ENCODE measurements at regions not wholly inside any gene's neighbourhood (a gene's known extent, or its start where the extent isn't known, plus 50 kb on each side); places are given as distances from the start of the nearest gene placed in this dataset.
"Not testable (repeated sequence)": the region's sequence is repeated elsewhere in the genome, so short reads cannot be mapped to it uniquely, and the experiment has no call there.

DNA sequence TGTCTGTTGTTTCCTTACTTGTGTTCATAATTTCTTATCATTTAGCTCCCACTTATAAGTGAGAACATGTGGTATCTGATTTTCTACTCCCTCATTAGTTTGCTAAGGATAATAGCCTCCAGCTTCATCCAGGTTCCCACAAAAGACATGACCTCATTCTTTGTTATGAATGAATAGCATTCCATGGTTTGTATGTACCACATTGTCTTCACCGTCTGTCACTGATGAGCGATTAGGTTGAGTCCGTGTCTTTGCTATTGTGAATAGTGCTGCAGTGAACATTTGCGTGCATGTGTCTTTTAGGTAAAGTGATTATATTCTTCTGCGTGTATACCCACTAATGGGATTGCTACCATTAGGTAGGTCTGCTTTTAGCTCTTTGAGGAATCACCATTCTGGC, 624.3 kb upstream of the EPHA5 start:
- DNase-seq (ENCODE audit: low read depth in 2 of 2), result no peak

- no peak for DNase-seq (ENCODE audit: low read depth in 2 of 2)
Measured at GRCh38 chr4:66284991-66285451, 614.7 kb upstream of the EPHA5 start.

DNA sequence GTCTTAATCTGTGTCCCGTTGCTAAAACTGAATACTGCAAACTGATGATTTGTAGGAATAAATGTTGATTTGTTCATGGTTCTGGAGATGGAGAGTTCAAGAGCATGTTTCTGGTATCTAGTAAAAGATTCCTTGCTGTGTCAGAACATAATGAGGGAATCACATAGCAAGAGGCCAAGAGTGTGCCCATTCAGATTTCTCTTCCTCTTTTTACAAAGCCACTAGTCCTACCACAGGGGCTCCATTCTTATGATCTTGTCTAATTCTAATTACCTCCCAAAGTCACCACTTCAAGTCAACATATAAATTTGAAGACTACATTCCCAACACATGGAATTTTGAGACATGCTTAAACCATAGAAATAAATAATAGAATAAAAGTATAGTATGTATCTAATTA, 608.8 kb upstream of the EPHA5 start:
- no peak for DNase-seq (ENCODE audit: low read depth in 2 of 2)

DNA sequence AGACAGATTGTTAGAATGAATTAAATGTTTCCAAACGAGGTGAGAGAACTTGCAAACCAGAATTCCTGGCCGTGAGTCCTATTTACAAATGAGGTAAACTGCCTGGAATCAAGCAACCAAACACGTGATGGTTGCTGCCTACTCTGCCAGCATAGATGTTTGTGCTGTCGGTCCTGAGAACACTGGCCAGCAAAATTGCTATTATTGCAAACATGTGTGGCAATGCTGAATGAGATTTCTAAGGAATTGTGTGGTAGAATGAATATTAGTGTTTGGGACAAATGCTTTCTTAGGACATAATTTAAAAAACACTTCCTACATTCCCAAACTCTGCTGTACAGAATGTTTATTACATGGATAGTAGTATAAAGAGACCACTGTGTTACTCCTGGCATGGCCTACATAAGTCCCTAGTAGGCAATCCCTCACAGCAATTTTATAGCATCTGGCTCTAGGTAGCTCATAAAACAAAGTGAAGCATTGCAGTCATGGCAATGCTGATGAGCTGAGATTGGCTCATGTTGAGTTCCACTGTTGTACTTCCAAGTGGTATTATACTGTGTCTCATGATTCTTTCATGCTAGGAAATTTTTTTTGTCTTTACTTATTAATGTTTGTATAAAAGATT, 605.2 kb upstream of the EPHA5 start:
- no peak for DNase-seq (ENCODE audit: low read depth in 2 of 2)

GRCh38 chr4:66273110-66273509, 602.8 kb upstream of the EPHA5 start:
- no peak for DNase-seq (ENCODE audit: low read depth in 2 of 2)

DNA sequence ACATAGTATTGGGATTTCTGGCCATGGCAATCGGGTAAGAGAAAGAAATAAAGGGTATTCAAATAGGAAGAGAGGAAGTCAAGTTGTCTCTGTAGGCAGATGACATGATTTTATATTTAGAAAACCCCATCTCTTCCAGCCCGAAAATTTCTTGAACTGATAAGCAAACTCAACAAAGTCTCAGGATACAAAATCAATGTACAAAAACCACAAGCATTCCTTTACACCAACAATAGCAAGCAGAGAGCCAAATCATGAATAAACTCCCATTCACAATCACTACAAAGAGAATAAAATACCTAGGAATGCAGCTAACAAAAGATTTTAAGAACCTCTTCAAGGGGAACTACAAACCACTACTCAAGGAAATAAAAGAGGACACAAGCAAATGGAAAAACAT, 600.1 kb upstream of the EPHA5 start:
- DNase-seq (ENCODE audit: low read depth in 2 of 2), result not testable (repeated sequence)

DNA sequence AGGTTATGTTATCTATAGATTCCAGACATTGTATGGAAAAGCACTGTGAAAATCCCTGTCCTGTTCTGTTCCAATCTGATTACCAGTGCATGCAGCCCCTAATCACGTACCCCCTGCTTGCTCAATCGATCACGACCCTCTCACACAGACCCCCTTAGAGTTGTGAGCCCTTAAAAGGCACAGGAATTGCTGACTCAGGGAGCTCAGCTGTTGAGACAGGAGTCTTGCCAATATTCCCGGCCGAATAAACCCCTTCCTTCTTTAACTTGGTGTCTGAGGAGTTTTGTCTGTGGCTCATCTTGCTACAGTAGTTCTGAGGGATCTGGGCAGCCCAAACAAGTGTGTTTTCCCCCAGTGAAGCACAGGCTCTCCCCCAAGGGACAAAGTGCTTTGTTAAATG, 596.3 kb upstream of the EPHA5 start:
- DNase-seq (ENCODE audit: low read depth in 2 of 2), result not testable (repeated sequence)

DNA sequence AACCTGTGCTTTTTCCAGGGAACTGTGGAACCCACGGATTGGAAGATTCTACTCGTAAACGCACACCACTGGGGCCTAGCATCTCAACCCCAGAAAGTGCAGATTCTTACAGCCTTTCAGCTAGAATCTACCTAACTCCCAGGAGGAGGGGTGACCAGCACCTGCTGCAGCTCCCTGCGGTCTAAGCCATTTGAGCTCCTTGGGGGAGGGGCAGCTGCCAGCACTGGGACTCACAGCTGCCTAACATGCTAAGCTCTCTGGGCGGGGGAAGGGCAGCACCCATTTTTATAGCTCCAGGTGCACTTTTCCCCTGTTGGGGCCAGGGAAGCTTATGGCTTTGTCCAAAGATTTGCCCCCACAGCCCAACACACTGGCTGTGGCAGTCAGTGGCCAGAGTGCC, 595.7 kb upstream of the EPHA5 start:
- no peak for DNase-seq (ENCODE audit: low read depth in 2 of 2)

GRCh38 chr4:66252291-66252690, 582.0 kb upstream of the EPHA5 start:
- no peak for DNase-seq (ENCODE audit: low read depth in 2 of 2)

- DNase-seq (ENCODE audit: low read depth in 2 of 2), result no peak
Measured at GRCh38 chr4:66246643-66247042, 576.4 kb upstream of the EPHA5 start.

DNA sequence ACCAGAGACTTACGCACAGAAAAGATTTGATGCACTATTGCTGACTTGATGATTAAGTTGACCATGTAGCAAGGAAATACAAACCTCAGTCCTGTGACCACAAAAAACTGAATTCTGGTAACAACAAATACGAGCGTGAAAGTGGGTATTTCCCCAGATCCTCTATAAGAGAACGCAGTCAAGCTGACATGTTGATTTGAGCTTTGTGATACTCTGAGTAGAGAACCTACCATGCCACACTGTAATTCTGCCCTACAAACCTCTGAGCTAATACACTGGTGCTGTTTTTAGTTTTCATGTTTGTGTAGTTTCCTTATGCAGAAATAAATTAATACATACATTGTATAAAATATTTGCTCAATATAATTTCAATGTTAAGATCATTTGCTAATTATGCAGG, 565.6 kb upstream of the EPHA5 start:
- no peak for DNase-seq (ENCODE audit: low read depth in 2 of 2)

DNA sequence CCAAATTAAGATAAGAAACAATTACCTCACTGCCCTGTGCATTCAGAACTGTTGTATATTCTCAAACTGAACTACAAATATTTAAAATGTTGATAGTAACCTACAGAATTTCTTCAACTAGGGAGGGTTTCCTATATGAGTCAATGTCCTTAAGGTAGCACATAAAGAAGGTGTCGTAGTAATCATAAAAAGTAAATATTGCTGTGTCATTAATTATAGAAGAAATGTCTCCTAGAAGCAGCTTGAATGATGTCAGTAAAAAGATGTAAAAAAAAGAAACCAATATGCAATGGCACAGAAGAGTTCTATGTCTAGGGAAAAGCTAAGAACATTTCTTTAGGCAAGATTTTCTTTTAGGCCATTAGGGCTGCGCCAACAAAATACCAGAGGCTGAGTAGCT, 559.6 kb upstream of the EPHA5 start:
- DNase-seq (ENCODE audit: low read depth in 2 of 2), result no peak

DNA sequence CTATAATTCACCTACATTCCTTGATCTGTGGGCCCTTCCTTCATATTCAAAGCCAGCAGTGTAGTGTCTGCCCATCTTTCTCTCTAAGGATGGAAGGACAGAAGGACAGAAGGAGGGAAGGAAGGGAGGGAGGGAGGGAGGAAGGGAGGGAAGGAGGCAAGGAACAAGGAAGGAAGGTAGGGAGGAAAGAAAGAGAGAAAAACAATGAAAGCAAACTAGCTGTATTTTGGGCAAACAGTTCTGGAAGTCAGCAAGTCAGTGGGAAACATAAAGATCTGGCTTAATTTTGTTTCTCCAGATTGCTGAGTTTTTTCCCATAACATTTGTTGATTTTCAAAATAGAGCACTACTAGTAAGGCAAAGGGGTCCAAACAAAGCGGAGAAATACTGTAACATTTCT, 555.2 kb upstream of the EPHA5 start:
- no peak for DNase-seq (ENCODE audit: low read depth in 2 of 2)

GRCh38 chr4:66223068-66223703, 552.9 kb upstream of the EPHA5 start:
- DNase-seq (ENCODE audit: low read depth in 2 of 2), result no peak

GRCh38 chr4:66219401-66219800, 549.1 kb upstream of the EPHA5 start:
- no peak for DNase-seq (ENCODE audit: low read depth in 2 of 2)

DNA sequence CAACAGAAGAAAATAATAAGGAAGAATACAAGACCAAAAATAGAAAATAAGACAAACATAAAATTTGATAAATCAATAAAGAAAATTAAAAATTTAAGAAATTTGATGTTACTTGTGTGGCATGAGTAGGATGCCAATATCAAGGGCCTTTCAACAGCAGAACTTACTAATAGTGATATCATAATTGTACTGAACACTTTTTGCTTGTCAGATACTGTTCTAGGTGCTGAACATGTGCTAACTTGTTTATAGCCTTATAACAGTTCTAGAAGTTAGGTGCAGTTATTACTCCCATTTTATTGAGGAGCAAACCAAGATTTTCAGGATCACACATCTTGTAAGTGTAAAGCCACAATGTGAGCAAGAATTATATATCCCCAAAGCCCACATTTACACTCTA, 546.0 kb upstream of the EPHA5 start:
- no peak for DNase-seq (ENCODE audit: low read depth in 2 of 2)

DNA sequence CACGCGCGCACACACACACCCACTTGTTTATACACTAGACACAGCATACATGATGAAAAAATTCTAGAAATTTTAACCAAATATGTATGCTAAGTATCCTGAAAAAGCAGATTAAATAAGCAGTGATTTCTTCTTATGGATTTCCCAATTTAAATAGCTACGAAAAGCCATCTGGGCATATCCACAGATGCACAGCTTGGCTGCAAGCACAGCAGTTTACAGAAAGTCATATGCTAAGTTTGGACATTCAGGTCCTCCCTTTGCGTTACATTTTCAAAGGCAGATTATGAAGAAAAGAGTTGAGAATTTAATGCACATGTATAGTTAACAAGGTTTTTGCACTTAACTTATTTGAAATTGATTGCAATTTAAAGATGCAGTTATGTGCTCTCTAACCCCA, 542.2 kb upstream of the EPHA5 start:
- no peak for DNase-seq (ENCODE audit: low read depth in 2 of 2)

DNA sequence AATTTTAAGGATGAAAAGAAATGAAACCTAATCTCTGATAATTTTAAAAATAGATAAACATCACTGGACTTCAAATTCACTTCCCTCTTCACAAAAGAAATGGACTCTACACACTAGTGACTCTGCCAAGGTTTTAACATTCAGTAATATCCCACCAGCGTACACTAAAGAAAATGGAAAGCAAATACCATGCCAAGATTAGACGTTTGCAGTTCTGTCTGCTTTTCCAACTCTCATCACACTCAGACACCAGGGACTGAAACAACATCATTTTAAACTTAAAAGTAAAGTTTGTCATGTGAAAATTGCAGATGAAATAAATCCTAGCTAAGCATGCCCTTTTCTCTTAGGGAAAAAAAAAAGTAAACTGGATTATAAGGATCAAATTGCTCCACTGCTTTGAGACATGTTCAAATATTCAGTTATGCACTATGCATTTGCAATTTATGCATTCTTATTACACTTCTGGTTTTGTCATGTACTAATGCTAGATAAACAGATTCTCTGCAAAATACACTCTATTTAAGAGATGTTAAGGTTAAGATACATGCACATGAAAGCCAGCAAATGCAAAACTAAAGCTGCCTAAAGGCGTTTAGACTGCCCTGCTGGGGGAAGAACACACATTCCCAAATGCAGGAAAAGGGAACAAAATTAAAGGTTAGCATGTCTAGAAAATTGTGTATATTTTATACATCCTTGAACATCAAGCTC, 534.4 kb upstream of the EPHA5 start:
- DNase-seq (ENCODE audit: low read depth in 2 of 2), result no peak

- DNase-seq (ENCODE audit: low read depth in 2 of 2), result no peak
Measured at GRCh38 chr4:66202870-66203269, 532.6 kb upstream of the EPHA5 start.

DNA sequence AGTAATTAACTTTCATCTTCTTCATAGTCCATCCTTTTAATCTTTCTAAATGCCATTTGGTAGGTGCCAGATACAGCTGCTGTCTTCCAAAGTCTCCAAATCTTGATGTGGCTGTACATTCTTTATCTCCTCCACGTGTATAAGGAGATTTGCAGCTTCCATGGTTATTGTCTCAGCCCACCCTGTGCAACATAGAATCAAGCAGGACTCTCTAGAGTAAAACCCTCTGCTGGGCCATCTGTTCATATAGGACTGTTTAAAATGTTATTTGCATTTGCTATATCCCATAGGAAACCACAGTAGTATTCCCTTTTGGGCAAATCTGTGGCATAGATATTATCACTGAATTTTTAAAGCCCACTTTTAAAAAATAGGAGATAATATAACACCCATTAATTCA, 527.2 kb upstream of the EPHA5 start:
- no peak for DNase-seq (ENCODE audit: low read depth in 2 of 2)

GRCh38 chr4:66193487-66193886, 523.2 kb upstream of the EPHA5 start:
- no peak for DNase-seq (ENCODE audit: low read depth in 2 of 2)

GRCh38 chr4:66187175-66187720, 517.0 kb upstream of the EPHA5 start:
- DNase-seq (ENCODE audit: low read depth in 2 of 2), result no peak

DNA sequence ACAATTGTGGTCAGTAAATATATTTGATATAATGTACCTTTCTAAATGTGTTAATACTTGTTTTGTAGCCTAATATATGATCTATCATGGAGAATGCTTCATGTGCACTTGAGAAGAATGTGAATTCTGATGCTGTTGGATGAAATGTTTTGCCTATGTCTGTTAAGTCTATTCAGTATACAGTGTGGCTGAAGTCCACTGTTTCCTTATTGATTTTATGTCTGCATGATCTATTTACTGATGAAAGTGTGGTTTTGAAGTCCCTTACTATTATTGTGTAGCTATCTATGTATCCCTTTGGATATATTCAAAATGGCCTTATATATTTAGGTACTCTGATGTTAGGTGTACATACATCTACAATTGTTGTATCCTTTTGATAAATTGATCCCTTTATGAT, 515.8 kb upstream of the EPHA5 start:
- DNase-seq (ENCODE audit: low read depth in 2 of 2), result no peak
